ENCODE measurements at regions not wholly inside any gene's neighbourhood (a gene's known extent, or its start where the extent isn't known, plus 50 kb on each side); places are given as distances from the start of the nearest gene placed in this dataset.

DNA sequence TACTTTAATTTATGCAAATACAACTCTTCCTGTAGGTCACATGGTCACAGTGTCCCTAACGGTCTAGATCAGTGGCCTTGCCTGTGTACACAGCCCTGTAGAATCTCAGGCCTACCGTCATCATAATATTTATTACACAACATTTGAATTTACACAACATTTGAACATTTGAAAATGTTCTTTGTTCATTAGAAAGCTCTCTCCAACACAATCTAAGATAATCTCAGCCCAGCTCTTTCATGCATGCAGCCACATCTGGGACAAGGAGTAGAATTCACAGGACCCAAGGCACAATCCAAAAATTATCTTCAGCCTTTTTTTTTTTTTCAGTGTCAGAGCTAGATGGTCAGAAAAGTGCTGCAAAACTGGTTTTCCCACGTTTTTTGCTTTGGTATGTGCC, 892.8 kb downstream of the TFAP2A start:
- TF ChIP-seq, protein P1, sequence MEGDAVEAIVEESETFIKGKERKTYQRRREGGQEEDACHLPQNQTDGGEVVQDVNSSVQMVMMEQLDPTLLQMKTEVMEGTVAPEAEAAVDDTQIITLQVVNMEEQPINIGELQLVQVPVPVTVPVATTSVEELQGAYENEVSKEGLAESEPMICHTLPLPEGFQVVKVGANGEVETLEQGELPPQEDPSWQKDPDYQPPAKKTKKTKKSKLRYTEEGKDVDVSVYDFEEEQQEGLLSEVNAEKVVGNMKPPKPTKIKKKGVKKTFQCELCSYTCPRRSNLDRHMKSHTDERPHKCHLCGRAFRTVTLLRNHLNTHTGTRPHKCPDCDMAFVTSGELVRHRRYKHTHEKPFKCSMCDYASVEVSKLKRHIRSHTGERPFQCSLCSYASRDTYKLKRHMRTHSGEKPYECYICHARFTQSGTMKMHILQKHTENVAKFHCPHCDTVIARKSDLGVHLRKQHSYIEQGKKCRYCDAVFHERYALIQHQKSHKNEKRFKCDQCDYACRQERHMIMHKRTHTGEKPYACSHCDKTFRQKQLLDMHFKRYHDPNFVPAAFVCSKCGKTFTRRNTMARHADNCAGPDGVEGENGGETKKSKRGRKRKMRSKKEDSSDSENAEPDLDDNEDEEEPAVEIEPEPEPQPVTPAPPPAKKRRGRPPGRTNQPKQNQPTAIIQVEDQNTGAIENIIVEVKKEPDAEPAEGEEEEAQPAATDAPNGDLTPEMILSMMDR (IDR thresholded peaks at IDR 0.05; ENCODE audit: insufficient read depth, low read depth, low read length): no peak
- no peak for TF ChIP-seq EZH2 (IDR thresholded peaks at IDR 0.05; ENCODE audit: insufficient read depth, low read length)
